BLaER1 treated with 17β-estradiol and CSF1 and Interleukin-3, amounts not matched to agents 10 nM and 100 nM (cell line): ENCODE measurements at regions not wholly inside any gene's neighbourhood (a gene's known extent, or its start where the extent isn't known, plus 50 kb on each side); places are given as distances from the start of the nearest gene placed in this dataset.

Source experiments
- H3K27ac ChIP-seq, 11 experiments: shearing (Covaris generic); formaldehyde crosslinking; 2 replicates each; pipeline ENCODE4 v1.8.1; 2022
- H3K27me3 ChIP-seq, 11 experiments: shearing (Covaris generic); formaldehyde crosslinking; 2 replicates each; pipeline ENCODE4 v1.8.1; 2022
- H3K36me3 ChIP-seq, 11 experiments: shearing (Covaris generic); formaldehyde crosslinking; 2 replicates each; pipeline ENCODE4 v1.8.1; 2022
- H3K4me1 ChIP-seq, 10 experiments: shearing (Covaris generic); formaldehyde crosslinking; 2 replicates each; pipeline ENCODE4 v1.8.1; 2022
- H3K4me2 ChIP-seq, 11 experiments: shearing (Covaris generic); formaldehyde crosslinking; 2 replicates each; pipeline ENCODE4 v1.8.1; 2022
- H3K4me3 ChIP-seq, 10 experiments: shearing (Covaris generic); formaldehyde crosslinking; 2 replicates each; pipeline ENCODE4 v1.8.1; 2022
- H3K9ac ChIP-seq, 11 experiments: shearing (Covaris generic); formaldehyde crosslinking; 2 replicates each; pipeline ENCODE4 v1.8.1; 2022
- H3K9me3 ChIP-seq, 11 experiments: shearing (Covaris generic); formaldehyde crosslinking; replicated peaks in 1 of 11; 2 replicates each; pipeline ENCODE4 v1.8.1; 2022
- H4K20me1 ChIP-seq, 11 experiments: shearing (Covaris generic); formaldehyde crosslinking; 2 replicates each; pipeline ENCODE4 v1.8.1; 2022
- Cebpa-rat ChIP-seq, 11 experiments: shearing (Covaris generic); IDR thresholded peaks; 2 replicates each; pipeline ENCODE4 v1.8.1; 2022

DNA sequence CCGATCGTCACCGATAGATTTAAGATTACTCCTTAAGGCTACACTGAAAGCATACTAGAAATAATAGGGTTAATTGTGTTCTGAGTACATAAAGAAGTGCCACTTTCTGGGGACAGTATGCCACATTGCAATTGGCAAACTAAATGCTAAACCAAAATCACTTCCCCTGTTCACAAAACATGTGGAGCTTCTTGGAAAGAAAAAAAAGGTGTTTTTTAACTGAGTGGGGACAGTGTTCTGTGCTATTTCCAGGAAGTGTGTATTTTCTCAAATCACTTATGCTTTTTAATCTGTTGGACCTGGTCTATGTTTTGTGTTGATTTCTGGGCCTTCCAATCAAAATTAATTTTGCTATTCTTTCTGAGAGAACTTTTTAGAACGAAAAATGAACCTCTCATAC lies 149.3 kb upstream of the MPDZ start:
- no peaks in the 10 kb centered on the region for H3K9me3 ChIP-seq
- H3K4me2 ChIP-seq = peak overlapping the region in 3 of 11 experiments; percentile 33 to 62 (median 58); a peak in 4 of 22 replicates
- H3K27me3 ChIP-seq = no peaks in the 10 kb centered on the region
- H3K27ac ChIP-seq = no peak overlapping the region
- H3K36me3 ChIP-seq = no peaks in the 10 kb centered on the region
- no peak overlapping the region; a peak in 1 of 20 replicates for H3K4me3 ChIP-seq
- H3K9ac ChIP-seq = no peak overlapping the region
- no peak for TF ChIP-seq Cebpa-rat (IDR thresholded peaks at IDR 0.05)
- no peaks in the 10 kb centered on the region for H4K20me1 ChIP-seq
- H3K4me1 ChIP-seq = peaks cover 0 to 61% (median 6%) of the 10 kb centered on the region in 10 experiments; a peak in 12 of 20 replicates

GRCh38 chr9:13427587-13427986 lies 148.1 kb upstream of the MPDZ start:
- H3K27ac ChIP-seq = no peak overlapping the region
- peaks cover 0 to 50% (median 0%) of the 10 kb centered on the region in 10 experiments; a peak in 6 of 20 replicates for H3K4me1 ChIP-seq
- no peak for TF ChIP-seq Cebpa-rat (IDR thresholded peaks at IDR 0.05)
- no peak overlapping the region for H3K9ac ChIP-seq
- H4K20me1 ChIP-seq = no peaks in the 10 kb centered on the region
- H3K36me3 ChIP-seq = no peaks in the 10 kb centered on the region
- H3K4me2 ChIP-seq = peak overlapping the region in 3 of 11 experiments; percentile 16 to 62 (median 33); a peak in 4 of 22 replicates
- H3K4me3 ChIP-seq = no peak overlapping the region
- H3K9me3 ChIP-seq = no peaks in the 10 kb centered on the region
- no peaks in the 10 kb centered on the region for H3K27me3 ChIP-seq

DNA sequence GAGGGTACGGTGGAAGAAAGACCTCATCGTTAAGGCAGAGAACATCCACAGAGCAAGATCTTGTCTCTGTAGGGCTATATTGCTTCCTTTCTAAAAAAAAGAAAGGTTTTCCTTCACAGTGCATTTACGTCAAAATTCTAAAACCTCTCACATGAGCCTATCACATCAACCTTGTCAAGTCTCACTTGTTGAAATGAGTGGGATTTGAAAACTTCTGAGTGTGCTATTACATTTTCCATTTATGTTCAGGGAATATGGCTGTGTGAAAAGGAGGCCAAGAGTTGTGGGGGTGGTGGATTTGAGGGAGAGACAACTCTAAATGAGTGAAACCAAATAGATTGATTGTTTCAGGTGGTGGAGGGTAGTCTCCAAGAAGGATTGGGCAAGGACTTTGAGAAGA lies 147.1 kb upstream of the MPDZ start:
- no peak overlapping the region for H3K27ac ChIP-seq
- no peak overlapping the region for H3K4me3 ChIP-seq
- H3K4me1 ChIP-seq = peaks cover 0 to 50% (median 0%) of the 10 kb centered on the region in 10 experiments; a peak in 6 of 20 replicates
- no peaks in the 10 kb centered on the region for H3K27me3 ChIP-seq
- H3K9me3 ChIP-seq = no peaks in the 10 kb centered on the region
- no peak overlapping the region for H3K4me2 ChIP-seq
- H3K9ac ChIP-seq = no peak overlapping the region
- no peaks in the 10 kb centered on the region for H4K20me1 ChIP-seq
- no peak for TF ChIP-seq Cebpa-rat (IDR thresholded peaks at IDR 0.05)
- H3K36me3 ChIP-seq = no peaks in the 10 kb centered on the region

DNA sequence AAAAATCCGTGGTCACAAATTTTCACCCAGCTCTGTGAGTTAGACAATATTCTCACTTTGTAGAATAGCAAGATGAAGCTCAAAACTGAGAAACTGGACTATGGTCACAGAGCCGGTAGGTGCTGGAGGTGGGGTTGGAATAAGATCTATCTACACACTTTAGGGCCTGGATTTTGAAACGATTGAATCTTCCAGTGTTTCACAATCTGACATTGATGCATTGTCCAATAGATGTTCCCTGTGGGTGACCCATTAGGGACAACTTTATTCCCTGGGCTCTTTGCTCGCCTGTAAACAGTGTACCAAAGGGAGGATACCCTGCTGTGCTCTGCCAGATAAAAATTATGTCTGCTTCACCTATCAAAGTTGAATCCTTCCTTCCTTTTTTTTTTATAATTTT lies 145.4 kb upstream of the MPDZ start:
- H3K4me3 ChIP-seq = no peak overlapping the region
- no peak for TF ChIP-seq Cebpa-rat (IDR thresholded peaks at IDR 0.05)
- H3K27ac ChIP-seq = no peak overlapping the region
- H4K20me1 ChIP-seq = no peaks in the 10 kb centered on the region
- no peaks in the 10 kb centered on the region for H3K36me3 ChIP-seq
- H3K4me2 ChIP-seq = no peak overlapping the region
- no peaks in the 10 kb centered on the region for H3K9me3 ChIP-seq
- H3K4me1 ChIP-seq = peaks cover 0 to 43% (median 0%) of the 10 kb centered on the region in 10 experiments; a peak in 6 of 20 replicates
- no peak overlapping the region for H3K9ac ChIP-seq
- no peaks in the 10 kb centered on the region for H3K27me3 ChIP-seq

DNA sequence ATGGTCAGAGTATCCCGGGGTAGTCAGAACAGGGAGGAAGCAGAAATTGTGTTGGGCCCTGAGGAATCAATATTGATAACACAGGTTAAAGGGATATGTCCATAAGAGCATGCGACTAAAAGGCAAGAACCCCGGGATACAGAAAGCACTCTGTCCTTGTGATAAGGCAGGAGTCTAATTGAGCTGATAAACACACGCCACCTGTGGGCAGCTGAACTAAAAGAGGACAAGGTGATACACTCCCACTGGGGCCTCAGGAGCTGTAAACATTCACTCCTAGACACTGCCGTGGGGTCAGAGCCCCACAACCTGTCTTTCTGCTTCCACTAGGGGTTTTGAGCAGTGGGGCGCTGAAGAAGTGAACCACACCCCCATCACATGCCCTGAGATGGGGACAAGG lies 144.7 kb upstream of the MPDZ start:
- H3K36me3 ChIP-seq = no peaks in the 10 kb centered on the region
- H3K9me3 ChIP-seq = no peaks in the 10 kb centered on the region
- no peak overlapping the region for H3K27ac ChIP-seq
- H3K4me3 ChIP-seq = no peak overlapping the region
- no peak overlapping the region for H3K4me2 ChIP-seq
- peaks cover 0 to 36% (median 0%) of the 10 kb centered on the region in 10 experiments; a peak in 6 of 20 replicates for H3K4me1 ChIP-seq
- no peaks in the 10 kb centered on the region for H4K20me1 ChIP-seq
- TF ChIP-seq Cebpa-rat (IDR thresholded peaks at IDR 0.05) = no peak
- H3K27me3 ChIP-seq = no peaks in the 10 kb centered on the region
- no peak overlapping the region for H3K9ac ChIP-seq

DNA sequence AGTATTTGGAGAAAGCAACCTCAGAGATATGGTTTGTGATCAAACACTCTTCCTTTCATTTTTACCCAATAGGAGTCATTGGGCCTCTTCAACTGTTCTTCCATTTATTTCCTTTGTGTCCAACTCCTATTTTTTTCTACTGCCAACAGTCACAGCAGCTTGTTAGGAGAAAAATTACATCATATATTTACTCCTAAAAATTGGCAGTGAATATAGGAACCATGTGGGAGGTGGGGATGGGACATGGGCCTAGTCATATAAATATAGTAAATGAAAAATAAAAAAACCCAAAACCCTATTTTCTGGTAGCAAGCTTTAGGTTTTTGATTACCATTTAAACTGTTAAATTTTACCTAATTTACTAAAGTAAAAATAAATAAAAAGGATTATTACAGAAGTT lies 134.9 kb upstream of the MPDZ start:
- Histone ChIP-seq H3K4me1 (no peaks in the 10 kb centered on the region), H3K36me3 (no peaks in the 10 kb centered on the region; a peak in 2 of 22 replicates), H4K20me1 (no peaks in the 10 kb centered on the region), H3K4me2 (no peak overlapping the region), H3K9ac (no peak overlapping the region), H3K27ac (no peak overlapping the region), H3K27me3 (no peaks in the 10 kb centered on the region), H3K4me3 (no peak overlapping the region), H3K9me3 (no peaks in the 10 kb centered on the region)
- no peak for TF ChIP-seq Cebpa-rat (IDR thresholded peaks at IDR 0.05)

- H4K20me1 ChIP-seq = no peaks in the 10 kb centered on the region
- no peaks in the 10 kb centered on the region for H3K27me3 ChIP-seq
- no peaks in the 10 kb centered on the region for H3K4me1 ChIP-seq
- no peak overlapping the region for H3K9ac ChIP-seq
- H3K9me3 ChIP-seq = no peaks in the 10 kb centered on the region
- no peak overlapping the region for H3K4me2 ChIP-seq
- no peak overlapping the region for H3K27ac ChIP-seq
- H3K36me3 ChIP-seq = no peaks in the 10 kb centered on the region; a peak in 2 of 22 replicates
- H3K4me3 ChIP-seq = no peak overlapping the region
- TF ChIP-seq Cebpa-rat (IDR thresholded peaks at IDR 0.05) = no peak
Observed at GRCh38 chr9:13412331-13412730, 132.8 kb upstream of the MPDZ start.

GRCh38 chr9:13411791-13412190 lies 132.3 kb upstream of the MPDZ start:
- H3K27ac ChIP-seq = no peak overlapping the region

GRCh38 chr9:13410566-13411031 lies 131.1 kb upstream of the MPDZ start:
- Histone ChIP-seq H3K27me3 (no peaks in the 10 kb centered on the region), H3K4me2 (no peak overlapping the region), H3K9ac (no peak overlapping the region), H3K36me3 (no peaks in the 10 kb centered on the region; a peak in 2 of 22 replicates), H4K20me1 (no peaks in the 10 kb centered on the region), H3K4me3 (no peak overlapping the region), H3K9me3 (no peaks in the 10 kb centered on the region), H3K4me1 (no peaks in the 10 kb centered on the region), H3K27ac (no peak overlapping the region)
- no peak for TF ChIP-seq Cebpa-rat (IDR thresholded peaks at IDR 0.05)

More at GRCh38 chr9:13411791-13412190, 132.3 kb upstream of the MPDZ start:
- Histone ChIP-seq H3K4me2 (no peak overlapping the region), H3K36me3 (no peaks in the 10 kb centered on the region; a peak in 2 of 22 replicates), H3K27me3 (no peaks in the 10 kb centered on the region), H4K20me1 (no peaks in the 10 kb centered on the region), H3K4me3 (no peak overlapping the region), H3K4me1 (no peaks in the 10 kb centered on the region), H3K9ac (no peak overlapping the region), H3K9me3 (no peaks in the 10 kb centered on the region)
- TF ChIP-seq Cebpa-rat (IDR thresholded peaks at IDR 0.05) = no peak

GRCh38 chr9:13397661-13398060 lies 118.2 kb upstream of the MPDZ start:
- Histone ChIP-seq H4K20me1 (no peaks in the 10 kb centered on the region), H3K4me2 (no peak overlapping the region), H3K4me1 (no peaks in the 10 kb centered on the region), H3K27ac (no peak overlapping the region), H3K9me3 (peaks cover 0 to 5% (median 2%) of the 10 kb centered on the region in 11 experiments; a peak in 7 of 22 replicates), H3K27me3 (no peaks in the 10 kb centered on the region), H3K9ac (no peak overlapping the region), H3K4me3 (no peak overlapping the region), H3K36me3 (no peaks in the 10 kb centered on the region)
- no peak for TF ChIP-seq Cebpa-rat (IDR thresholded peaks at IDR 0.05)
